Caco-2 (cell line): ENCODE measurements at regions not wholly inside any gene's neighbourhood (a gene's known extent, or its start where the extent isn't known, plus 50 kb on each side); places are given as distances from the start of the nearest gene placed in this dataset.

Experiments
- BruUV-seq: library from RNA; stranded (reverse); fragments of 400-500 nt; replicated peaks from 2 replicates; lab custom pipeline; 2021; lab: Mats Ljungman, UMichigan
- CTCF ChIA-PET: fragments of 300-600 bp; sonication (Branson Sonifier 250); formaldehyde crosslinking; loops from one replicate; lab custom pipeline; 2022; ENCODE audit warnings: antibody characterized with exemption; lab: Charles Lee
- POLR2A ChIA-PET: fragments of 300-600 bp; sonication (Branson Sonifier 250); formaldehyde crosslinking; loops from one replicate; lab custom pipeline; 2022; ENCODE audit warnings: antibody characterized with exemption; lab: Charles Lee
- DNase-seq, 2 experiments: peaks; one replicate each; pipeline versions ENCODE4 v3.0.0 to v3.0.0-alpha.2; 2020 to 2022
- H3K27me3 ChIP-seq: replicated peaks from 2 replicates; pipeline ENCODE4 v1.6.0; 2011; ENCODE audit warnings: low read length; ENCODE audit not compliant: control insufficient read depth, insufficient read depth
- H3K36me3 ChIP-seq: 2 replicates; pipeline ENCODE4 v1.5.1; 2011; ENCODE audit warnings: low read length; ENCODE audit not compliant: control insufficient read depth, insufficient read depth
- H3K4me1 ChIP-seq: fragments of 250-450 bp; sonication (Bioruptor Pico); 2 replicates; pipeline ENCODE4 v1.5.1; 2020; ENCODE audit warnings: mild to moderate bottlenecking
- H3K4me3 ChIP-seq: 2 replicates; pipeline ENCODE4 v1.5.1; 2011; ENCODE audit warnings: low read depth, mild to moderate bottlenecking, control low read depth, low read length
- H3K9me3 ChIP-seq: fragments of 250-450 bp; sonication (Bioruptor Pico); 2 replicates; pipeline ENCODE4 v1.5.1; 2020; ENCODE audit warnings: mild to moderate bottlenecking, moderate library complexity
- H3K27ac Mint-ChIP-seq: one replicate; pipeline ENCODE4 v1.8.0; 2022; ENCODE audit warnings: mixed read lengths; ENCODE audit not compliant: unreplicated experiment
- H3K27me3 Mint-ChIP-seq: one replicate; pipeline ENCODE4 v1.8.0; 2022; ENCODE audit warnings: mixed read lengths; ENCODE audit not compliant: insufficient read depth, unreplicated experiment
- H3K36me3 Mint-ChIP-seq: one replicate; pipeline ENCODE4 v1.8.0; 2022; ENCODE audit warnings: mild to moderate bottlenecking, mixed read lengths; ENCODE audit not compliant: insufficient read depth, unreplicated experiment
- H3K4me1 Mint-ChIP-seq: one replicate; pipeline ENCODE4 v1.8.0; 2022; ENCODE audit warnings: low read depth, mixed read lengths; ENCODE audit not compliant: unreplicated experiment
- H3K4me3 Mint-ChIP-seq: one replicate; pipeline ENCODE4 v1.8.0; 2022; ENCODE audit warnings: mild to moderate bottlenecking, moderate library complexity, mixed read lengths; ENCODE audit not compliant: unreplicated experiment
- H3K9me3 Mint-ChIP-seq: one replicate; pipeline ENCODE4 v1.8.0; 2022; ENCODE audit warnings: mixed read lengths; ENCODE audit not compliant: unreplicated experiment
- intact Hi-C: fragments of 100-400 bp; cut with micrococcal nuclease; formaldehyde crosslinking; loops from one replicate; pipeline ENCODE4 v1.10.0; 2022; ENCODE audit not compliant: unreplicated experiment
- TF ChIP-seq, protein P1 (sequence below), 2 experiments: fragments of 200-600 bp in 1 of 2; IDR thresholded peaks; 1 replicate in 1 of 2; 2 replicates in 1 of 2; pipeline versions ENCODE4 v1.5.1 to v1.8.0; 2011 to 2022; ENCODE audit warnings: antibody characterized with exemption in 1 of 2, control low read depth in 1 of 2, inconsistent platforms in 1 of 2, low read depth in 1 of 2, low read length in 1 of 2, mild to moderate bottlenecking in 1 of 2, moderate library complexity in 1 of 2; ENCODE audit not compliant: insufficient read depth in 1 of 2, severe bottlenecking in 1 of 2, unreplicated experiment in 1 of 2

DNA sequence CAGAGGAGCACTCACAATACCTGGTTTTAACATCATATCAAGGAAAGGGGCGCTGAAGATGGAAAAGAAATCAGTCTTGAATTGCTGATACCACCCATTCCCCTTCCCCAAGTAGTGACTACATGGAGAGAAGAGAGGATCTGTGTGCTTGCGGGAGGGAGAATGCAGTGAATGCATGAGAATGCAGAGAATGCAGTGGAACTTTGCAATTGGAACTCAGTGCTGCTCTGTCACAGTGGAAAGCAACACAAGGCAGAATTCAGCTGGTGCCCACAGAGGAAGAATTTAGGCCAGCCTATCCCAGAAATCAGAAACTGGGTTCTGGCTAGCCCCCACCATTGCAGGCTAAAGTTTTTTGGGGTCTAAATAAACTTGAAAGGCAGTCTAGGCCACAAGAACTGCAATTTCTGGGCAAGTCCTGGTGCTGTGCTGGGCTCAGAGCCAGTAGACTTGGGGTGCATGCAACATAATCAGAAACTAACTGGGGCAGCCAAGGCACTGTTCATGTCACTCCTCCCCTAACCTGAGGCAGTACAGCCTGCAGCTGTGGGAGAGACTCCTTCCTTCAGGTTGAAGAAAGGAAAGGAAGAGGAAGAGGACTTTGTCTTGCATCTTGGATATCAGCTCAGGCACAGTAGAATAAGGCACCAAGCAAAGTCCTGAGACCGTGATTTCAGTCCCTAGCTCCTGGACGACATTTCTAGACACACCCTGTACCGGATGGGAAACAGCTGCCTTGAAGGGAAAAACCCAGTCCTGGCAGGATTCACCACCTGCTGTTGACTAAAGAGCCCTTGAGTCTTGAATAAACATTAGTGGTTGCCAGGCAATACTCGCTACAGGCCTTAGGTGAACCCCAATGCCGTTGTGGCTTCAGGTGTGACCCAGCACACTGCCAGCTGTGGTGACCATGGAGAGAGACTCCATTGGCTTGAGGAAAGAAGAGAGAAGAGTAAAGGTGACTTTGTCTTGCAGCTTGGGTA is 329.3 kb downstream of the TBL1XR1 start:
- H3K4me3 ChIP-seq, result no peak overlapping the region
- no peak for DNase-seq
- no peaks in the 10 kb centered on the region for H3K9me3 ChIP-seq
- Mint-ChIP-seq H3K4me3 (no peak overlapping the region), H3K27me3 (peaks cover 6% of the 10 kb centered on the region), H3K27ac (no peak overlapping the region), H3K4me1 (no peaks in the 10 kb centered on the region), H3K36me3 (no peaks in the 10 kb centered on the region), H3K9me3 (peaks cover 42% of the 10 kb centered on the region)
- TF ChIP-seq, protein P1, sequence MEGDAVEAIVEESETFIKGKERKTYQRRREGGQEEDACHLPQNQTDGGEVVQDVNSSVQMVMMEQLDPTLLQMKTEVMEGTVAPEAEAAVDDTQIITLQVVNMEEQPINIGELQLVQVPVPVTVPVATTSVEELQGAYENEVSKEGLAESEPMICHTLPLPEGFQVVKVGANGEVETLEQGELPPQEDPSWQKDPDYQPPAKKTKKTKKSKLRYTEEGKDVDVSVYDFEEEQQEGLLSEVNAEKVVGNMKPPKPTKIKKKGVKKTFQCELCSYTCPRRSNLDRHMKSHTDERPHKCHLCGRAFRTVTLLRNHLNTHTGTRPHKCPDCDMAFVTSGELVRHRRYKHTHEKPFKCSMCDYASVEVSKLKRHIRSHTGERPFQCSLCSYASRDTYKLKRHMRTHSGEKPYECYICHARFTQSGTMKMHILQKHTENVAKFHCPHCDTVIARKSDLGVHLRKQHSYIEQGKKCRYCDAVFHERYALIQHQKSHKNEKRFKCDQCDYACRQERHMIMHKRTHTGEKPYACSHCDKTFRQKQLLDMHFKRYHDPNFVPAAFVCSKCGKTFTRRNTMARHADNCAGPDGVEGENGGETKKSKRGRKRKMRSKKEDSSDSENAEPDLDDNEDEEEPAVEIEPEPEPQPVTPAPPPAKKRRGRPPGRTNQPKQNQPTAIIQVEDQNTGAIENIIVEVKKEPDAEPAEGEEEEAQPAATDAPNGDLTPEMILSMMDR (IDR thresholded peaks at IDR 0.05; ENCODE audit: insufficient read depth in 1 of 2, low read depth in 1 of 2, low read length in 1 of 2, severe bottlenecking in 1 of 2, unreplicated experiment in 1 of 2), result no peak
- CTCF ChIA-PET, result no interaction called here
- BruUV-seq, result no TSS peak
- no peaks in the 10 kb centered on the region for H3K4me1 ChIP-seq
- H3K36me3 ChIP-seq, result no peaks in the 10 kb centered on the region
- POLR2A ChIA-PET, result no interaction called here
- H3K27me3 ChIP-seq, result no peaks in the 10 kb centered on the region
- intact Hi-C loops, result no loop called here

DNA sequence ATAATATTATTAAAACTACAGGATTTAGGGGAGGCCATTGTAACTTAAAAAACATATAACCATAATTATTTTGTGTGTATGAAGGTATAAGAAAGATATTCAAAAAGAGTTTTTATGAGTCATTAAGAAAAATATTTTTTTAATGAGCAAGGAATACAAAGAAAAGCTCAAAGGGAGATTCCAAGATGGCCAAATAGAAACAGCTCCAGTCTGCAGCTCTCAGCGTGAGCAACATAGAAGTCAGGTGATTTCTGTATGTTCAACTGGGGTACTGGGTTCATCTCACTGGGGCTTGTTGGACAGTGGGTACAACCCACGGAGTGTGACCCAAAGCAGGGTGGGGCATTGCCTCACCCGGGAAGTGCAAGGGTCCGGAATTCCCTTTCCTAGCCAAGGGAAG is 336.1 kb downstream of the TBL1XR1 start:
- DNase-seq, result no peak
- no TSS peak for BruUV-seq
- H3K36me3 Mint-ChIP-seq, result no peaks in the 10 kb centered on the region
- ChIA-PET POLR2A (no interaction called here), CTCF (no interaction called here)
- no peak overlapping the region for H3K4me3 ChIP-seq
- H3K4me3 Mint-ChIP-seq, result no peak overlapping the region
- no peaks in the 10 kb centered on the region for H3K27me3 ChIP-seq
- H3K9me3 Mint-ChIP-seq, result peaks cover 22% of the 10 kb centered on the region
- H3K36me3 ChIP-seq, result no peaks in the 10 kb centered on the region
- H3K9me3 ChIP-seq, result no peaks in the 10 kb centered on the region
- H3K4me1 Mint-ChIP-seq, result peaks cover under 1% of the 10 kb centered on the region
- peaks cover 6% of the 10 kb centered on the region for H3K27me3 Mint-ChIP-seq
- H3K4me1 ChIP-seq, result no peaks in the 10 kb centered on the region
- intact Hi-C loops, result no loop called here
- TF ChIP-seq, protein P1 (IDR thresholded peaks at IDR 0.05; ENCODE audit: insufficient read depth in 1 of 2, low read depth in 1 of 2, low read length in 1 of 2, severe bottlenecking in 1 of 2, unreplicated experiment in 1 of 2), result no peak
- no peak overlapping the region for H3K27ac Mint-ChIP-seq

DNA sequence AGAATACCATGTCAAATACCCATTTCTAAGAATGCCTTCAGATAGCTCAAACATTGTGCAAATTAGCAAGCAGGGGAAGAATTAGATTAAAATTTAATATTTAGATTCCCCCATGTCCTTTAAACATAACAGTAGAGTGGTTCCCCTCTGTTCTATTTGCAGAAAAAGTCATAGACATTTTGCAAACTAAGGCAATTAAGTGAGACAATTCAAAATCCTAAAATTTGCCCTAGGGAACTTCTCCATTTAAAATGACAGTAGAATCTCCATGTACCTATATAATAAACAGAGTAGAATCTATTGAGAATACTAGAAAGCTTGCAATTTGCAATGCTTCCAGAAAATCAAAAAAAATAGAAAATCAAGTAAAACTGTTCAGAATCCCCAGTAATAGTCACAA is 340.6 kb downstream of the TBL1XR1 start:
- Histone ChIP-seq H3K27me3 (no peaks in the 10 kb centered on the region), H3K9me3 (no peaks in the 10 kb centered on the region), H3K36me3 (no peaks in the 10 kb centered on the region), H3K4me3 (no peak overlapping the region), H3K4me1 (0 out of 2 replicates have a peak, but pooled peaks cover 5% of the 10 kb centered on the region)
- DNase-seq, result no peak
- ChIA-PET CTCF (no interaction called here), POLR2A (no interaction called here)
- no peaks in the 10 kb centered on the region for H3K36me3 Mint-ChIP-seq
- H3K4me1 Mint-ChIP-seq, result peaks cover 12% of the 10 kb centered on the region
- no peak overlapping the region for H3K27ac Mint-ChIP-seq
- TF ChIP-seq, protein P1 (IDR thresholded peaks at IDR 0.05; ENCODE audit: insufficient read depth in 1 of 2, low read depth in 1 of 2, low read length in 1 of 2, severe bottlenecking in 1 of 2, unreplicated experiment in 1 of 2), result no peak
- H3K9me3 Mint-ChIP-seq, result peaks cover 12% of the 10 kb centered on the region
- H3K4me3 Mint-ChIP-seq, result no peak overlapping the region
- H3K27me3 Mint-ChIP-seq, result peaks cover 7% of the 10 kb centered on the region
- BruUV-seq, result no TSS peak
- intact Hi-C loops, result loop anchor here (1.0 kb wide), 1 partner anchor 96 kb away; no protein-coding TSS in a partner anchor
